ENCODE measurements at regions not wholly inside any gene's neighbourhood (a gene's known extent, or its start where the extent isn't known, plus 50 kb on each side); places are given as distances from the start of the nearest gene placed in this dataset.

GRCh38 chr3:167116120-167116922, 263.8 kb downstream of the ZBBX start:
- DNase-seq, result no peak
- ChIA-PET CTCF (ENCODE audit: partially characterized antibody) (no interaction called here), POLR2A (ENCODE audit: partially characterized antibody) (no interaction called here)
- no peaks in the 10 kb centered on the region for H3K36me3 Mint-ChIP-seq
- Histone ChIP-seq H3K4me1 (ENCODE audit: insufficient read depth, low read length) (no peaks in the 10 kb centered on the region), H3K27me3 (ENCODE audit: insufficient read depth, low read length) (no peaks in the 10 kb centered on the region), H3K27ac (ENCODE audit: low read depth, low read length) (no peak overlapping the region), H3K36me3 (ENCODE audit: insufficient read depth, low read length) (no peaks in the 10 kb centered on the region), H3K4me3 (ENCODE audit: low read length in 2 of 2) (no peak overlapping the region), H3K9me3 (ENCODE audit: control insufficient read depth in 1 of 2, low read length in 2 of 2) (no peaks in the 10 kb centered on the region)
- H3K4me3 Mint-ChIP-seq, result no peak overlapping the region
- no peaks in the 10 kb centered on the region for H3K4me1 Mint-ChIP-seq
- intact Hi-C loops (cut with micrococcal nuclease), result no loop called here
- H3K27me3 Mint-ChIP-seq, result no peaks in the 10 kb centered on the region
- no peak overlapping the region for H3K27ac Mint-ChIP-seq
- H3K9me3 Mint-ChIP-seq, result peaks cover 0 to 7% (median 2%) of the 10 kb centered on the region in 8 donors

GRCh38 chr3:167115331-167115934, 264.7 kb downstream of the ZBBX start:
- H3K9me3 Mint-ChIP-seq, result peaks cover 0 to 7% (median 2%) of the 10 kb centered on the region in 8 donors
- Histone ChIP-seq H3K9me3 (ENCODE audit: control insufficient read depth in 1 of 2, low read length in 2 of 2) (no peaks in the 10 kb centered on the region), H3K4me1 (ENCODE audit: insufficient read depth, low read length) (no peaks in the 10 kb centered on the region), H3K27me3 (ENCODE audit: insufficient read depth, low read length) (no peaks in the 10 kb centered on the region), H3K27ac (ENCODE audit: low read depth, low read length) (no peak overlapping the region), H3K36me3 (ENCODE audit: insufficient read depth, low read length) (no peaks in the 10 kb centered on the region), H3K4me3 (ENCODE audit: low read length in 2 of 2) (no peak overlapping the region)
- H3K36me3 Mint-ChIP-seq, result no peaks in the 10 kb centered on the region
- DNase-seq, result peak in 1 of 5 donors; percentile 40
- H3K27ac Mint-ChIP-seq, result no peak overlapping the region
- CTCF ChIA-PET (ENCODE audit: partially characterized antibody), result no interaction called here
- H3K4me1 Mint-ChIP-seq, result no peaks in the 10 kb centered on the region
- H3K27me3 Mint-ChIP-seq, result no peaks in the 10 kb centered on the region
- POLR2A ChIA-PET (ENCODE audit: partially characterized antibody), result no interaction called here
- intact Hi-C loops (cut with micrococcal nuclease), result no loop called here
- H3K4me3 Mint-ChIP-seq, result no peak overlapping the region

- no peak overlapping the region for H3K27ac Mint-ChIP-seq
- H3K36me3 ChIP-seq (ENCODE audit: insufficient read depth, low read length), result no peaks in the 10 kb centered on the region
- ChIA-PET POLR2A (ENCODE audit: partially characterized antibody) (no interaction called here), CTCF (ENCODE audit: partially characterized antibody) (no interaction called here)
- H3K36me3 Mint-ChIP-seq, result no peaks in the 10 kb centered on the region
- H3K27me3 ChIP-seq (ENCODE audit: insufficient read depth, low read length), result no peaks in the 10 kb centered on the region
- H3K9me3 Mint-ChIP-seq, result peaks cover 0 to 9% (median 2%) of the 10 kb centered on the region in 8 donors
- no peak overlapping the region for H3K4me3 Mint-ChIP-seq
- no peaks in the 10 kb centered on the region for H3K4me1 Mint-ChIP-seq
- H3K27me3 Mint-ChIP-seq, result no peaks in the 10 kb centered on the region
- no peaks in the 10 kb centered on the region for H3K9me3 ChIP-seq (ENCODE audit: control insufficient read depth in 1 of 2, low read length in 2 of 2)
- no peak overlapping the region for H3K4me3 ChIP-seq (ENCODE audit: low read length in 2 of 2)
- H3K27ac ChIP-seq (ENCODE audit: low read depth, low read length), result no peak overlapping the region
- no peak for DNase-seq
- intact Hi-C loops (cut with micrococcal nuclease), result no loop called here
- no peaks in the 10 kb centered on the region for H3K4me1 ChIP-seq (ENCODE audit: insufficient read depth, low read length)
Measured at GRCh38 chr3:167114619-167115018, 265.5 kb downstream of the ZBBX start.

GRCh38 chr3:167113035-167113830, 266.9 kb downstream of the ZBBX start:
- POLR2A ChIA-PET (ENCODE audit: partially characterized antibody), result no interaction called here
- intact Hi-C loops (cut with micrococcal nuclease), result no loop called here
- H3K9me3 ChIP-seq (ENCODE audit: control insufficient read depth in 1 of 2, low read length in 2 of 2), result no peaks in the 10 kb centered on the region
- no peaks in the 10 kb centered on the region for H3K36me3 ChIP-seq (ENCODE audit: insufficient read depth, low read length)
- Mint-ChIP-seq H3K36me3 (no peaks in the 10 kb centered on the region), H3K27me3 (no peaks in the 10 kb centered on the region), H3K9me3 (peaks cover 0 to 9% (median 2%) of the 10 kb centered on the region in 8 donors), H3K27ac (no peak overlapping the region), H3K4me3 (no peak overlapping the region), H3K4me1 (no peaks in the 10 kb centered on the region)
- no peak for DNase-seq
- CTCF ChIA-PET (ENCODE audit: partially characterized antibody), result no interaction called here
- H3K4me1 ChIP-seq (ENCODE audit: insufficient read depth, low read length), result no peaks in the 10 kb centered on the region
- no peak overlapping the region for H3K4me3 ChIP-seq (ENCODE audit: low read length in 2 of 2)
- no peak overlapping the region for H3K27ac ChIP-seq (ENCODE audit: low read depth, low read length)
- H3K27me3 ChIP-seq (ENCODE audit: insufficient read depth, low read length), result no peaks in the 10 kb centered on the region

- no peak overlapping the region for H3K4me3 Mint-ChIP-seq
- peaks cover 0 to 8% (median 2%) of the 10 kb centered on the region in 8 donors for H3K9me3 Mint-ChIP-seq
- no peaks in the 10 kb centered on the region for H3K27me3 Mint-ChIP-seq
- no peaks in the 10 kb centered on the region for H3K4me1 ChIP-seq (ENCODE audit: insufficient read depth, low read length)
- no peaks in the 10 kb centered on the region for H3K9me3 ChIP-seq (ENCODE audit: control insufficient read depth in 1 of 2, low read length in 2 of 2)
- no peaks in the 10 kb centered on the region for H3K36me3 Mint-ChIP-seq
- no peaks in the 10 kb centered on the region for H3K36me3 ChIP-seq (ENCODE audit: insufficient read depth, low read length)
- intact Hi-C loops (cut with micrococcal nuclease), result no loop called here
- H3K4me3 ChIP-seq (ENCODE audit: low read length in 2 of 2), result no peak overlapping the region
- no peaks in the 10 kb centered on the region for H3K27me3 ChIP-seq (ENCODE audit: insufficient read depth, low read length)
- no peak for DNase-seq
- ChIA-PET CTCF (ENCODE audit: partially characterized antibody) (no interaction called here), POLR2A (ENCODE audit: partially characterized antibody) (no interaction called here)
- H3K27ac ChIP-seq (ENCODE audit: low read depth, low read length), result no peak overlapping the region
- no peaks in the 10 kb centered on the region for H3K4me1 Mint-ChIP-seq
- H3K27ac Mint-ChIP-seq, result no peak overlapping the region
Measured at GRCh38 chr3:167110901-167111300, 269.2 kb downstream of the ZBBX start.

GRCh38 chr3:167109746-167110145, 270.4 kb downstream of the ZBBX start:
- H3K36me3 Mint-ChIP-seq, result no peaks in the 10 kb centered on the region
- H3K27me3 ChIP-seq (ENCODE audit: insufficient read depth, low read length), result no peaks in the 10 kb centered on the region
- no peaks in the 10 kb centered on the region for H3K36me3 ChIP-seq (ENCODE audit: insufficient read depth, low read length)
- intact Hi-C loops (cut with micrococcal nuclease), result no loop called here
- H3K27me3 Mint-ChIP-seq, result no peaks in the 10 kb centered on the region
- no peak overlapping the region for H3K27ac ChIP-seq (ENCODE audit: low read depth, low read length)
- H3K9me3 Mint-ChIP-seq, result peaks cover 0 to 6% (median 2%) of the 10 kb centered on the region in 8 donors
- ChIA-PET CTCF (ENCODE audit: partially characterized antibody) (interaction anchor here (0.7 kb wide), 1 partner anchor 9 kb away, joined by 3 read pairs; no protein-coding TSS in a partner anchor), POLR2A (ENCODE audit: partially characterized antibody) (no interaction called here)
- H3K4me1 Mint-ChIP-seq, result no peaks in the 10 kb centered on the region
- no peak overlapping the region for H3K4me3 ChIP-seq (ENCODE audit: low read length in 2 of 2)
- H3K4me1 ChIP-seq (ENCODE audit: insufficient read depth, low read length), result no peaks in the 10 kb centered on the region
- H3K9me3 ChIP-seq (ENCODE audit: control insufficient read depth in 1 of 2, low read length in 2 of 2), result no peaks in the 10 kb centered on the region
- DNase-seq, result no peak
- no peak overlapping the region for H3K4me3 Mint-ChIP-seq
- H3K27ac Mint-ChIP-seq, result no peak overlapping the region

- DNase-seq, result no peak
- Histone ChIP-seq H3K9me3 (ENCODE audit: control insufficient read depth in 1 of 2, low read length in 2 of 2) (no peaks in the 10 kb centered on the region), H3K36me3 (ENCODE audit: insufficient read depth, low read length) (no peaks in the 10 kb centered on the region), H3K4me1 (ENCODE audit: insufficient read depth, low read length) (no peaks in the 10 kb centered on the region), H3K27ac (ENCODE audit: low read depth, low read length) (no peak overlapping the region), H3K4me3 (ENCODE audit: low read length in 2 of 2) (no peak overlapping the region), H3K27me3 (ENCODE audit: insufficient read depth, low read length) (no peaks in the 10 kb centered on the region)
- Mint-ChIP-seq H3K9me3 (peaks cover 0 to 4% (median 0%) of the 10 kb centered on the region in 8 donors), H3K27ac (no peak overlapping the region), H3K27me3 (no peaks in the 10 kb centered on the region), H3K4me3 (no peak overlapping the region), H3K36me3 (no peaks in the 10 kb centered on the region), H3K4me1 (no peaks in the 10 kb centered on the region)
- POLR2A ChIA-PET (ENCODE audit: partially characterized antibody), result no interaction called here
- CTCF ChIA-PET (ENCODE audit: partially characterized antibody), result no interaction called here
- intact Hi-C loops (cut with micrococcal nuclease), result no loop called here
Measured at GRCh38 chr3:167106456-167106855, 273.6 kb downstream of the ZBBX start.
